ENCODE measurements at regions not wholly inside any gene's neighbourhood (a gene's known extent, or its start where the extent isn't known, plus 50 kb on each side); places are given as distances from the start of the nearest gene placed in this dataset.
A peak's percentile ranks its signal among the peaks of the same experiment; 100 is the strongest.

DNA sequence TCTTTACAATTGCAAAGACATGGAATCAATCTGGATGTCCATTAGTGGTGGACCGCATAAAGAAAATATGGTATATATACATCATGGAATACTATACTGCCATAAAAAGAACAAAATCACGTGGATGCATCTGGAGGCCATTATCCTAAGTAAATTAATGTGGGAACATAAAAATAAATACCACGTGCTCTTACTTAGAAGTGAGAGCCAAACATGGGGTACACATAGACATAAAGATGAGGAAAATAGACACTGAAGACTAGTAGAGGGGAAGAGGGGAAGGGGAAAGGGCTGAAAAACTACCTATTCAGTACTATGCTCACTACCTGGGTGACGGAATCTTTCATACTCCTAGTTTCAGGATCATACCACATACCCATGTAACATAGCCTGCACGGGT lies 179.3 kb upstream of the TECRL start:
- no peak for DNase-seq (ENCODE audit: low spot score)
- CTCF ChIA-PET (ENCODE audit: unreplicated experiment), result no interaction called here
- H3K9me3 ChIP-seq (ENCODE audit: low read length), result no peaks in the 10 kb centered on the region
- no peak for TF ChIP-seq EZH2phosphoT487 (IDR thresholded peaks at IDR 0.05; ENCODE audit: borderline replicate concordance, low read depth, low read length)
- TF ChIP-seq, protein P1, sequence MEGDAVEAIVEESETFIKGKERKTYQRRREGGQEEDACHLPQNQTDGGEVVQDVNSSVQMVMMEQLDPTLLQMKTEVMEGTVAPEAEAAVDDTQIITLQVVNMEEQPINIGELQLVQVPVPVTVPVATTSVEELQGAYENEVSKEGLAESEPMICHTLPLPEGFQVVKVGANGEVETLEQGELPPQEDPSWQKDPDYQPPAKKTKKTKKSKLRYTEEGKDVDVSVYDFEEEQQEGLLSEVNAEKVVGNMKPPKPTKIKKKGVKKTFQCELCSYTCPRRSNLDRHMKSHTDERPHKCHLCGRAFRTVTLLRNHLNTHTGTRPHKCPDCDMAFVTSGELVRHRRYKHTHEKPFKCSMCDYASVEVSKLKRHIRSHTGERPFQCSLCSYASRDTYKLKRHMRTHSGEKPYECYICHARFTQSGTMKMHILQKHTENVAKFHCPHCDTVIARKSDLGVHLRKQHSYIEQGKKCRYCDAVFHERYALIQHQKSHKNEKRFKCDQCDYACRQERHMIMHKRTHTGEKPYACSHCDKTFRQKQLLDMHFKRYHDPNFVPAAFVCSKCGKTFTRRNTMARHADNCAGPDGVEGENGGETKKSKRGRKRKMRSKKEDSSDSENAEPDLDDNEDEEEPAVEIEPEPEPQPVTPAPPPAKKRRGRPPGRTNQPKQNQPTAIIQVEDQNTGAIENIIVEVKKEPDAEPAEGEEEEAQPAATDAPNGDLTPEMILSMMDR (conservative IDR thresholded peaks at IDR 0.05; ENCODE audit: low read length), result no peak
- POLR2A ChIA-PET, result no interaction called here
- intact Hi-C loops (cut with micrococcal nuclease; ENCODE audit: unreplicated experiment), result no loop called here
- no peaks in the 10 kb centered on the region for H3K79me2 ChIP-seq (ENCODE audit: insufficient read depth, low read depth, low read length)
- no TSS peak for BruUV-seq (replicated peaks)
- H3K27ac ChIP-seq (ENCODE audit: low read depth, low read length, poor library complexity, severe bottlenecking), result no peak overlapping the region
- H2AFZ ChIP-seq (ENCODE audit: low read length), result no peak overlapping the region
- no peaks in the 10 kb centered on the region for H3K36me3 ChIP-seq (ENCODE audit: insufficient read depth, low read length)
- H3K4me2 ChIP-seq (ENCODE audit: low read length), result no peak overlapping the region
- H4K20me1 ChIP-seq (ENCODE audit: insufficient read depth, low read length), result no peaks in the 10 kb centered on the region
- H3K4me1 ChIP-seq (ENCODE audit: insufficient read depth, low read length, poor library complexity, severe bottlenecking), result no peaks in the 10 kb centered on the region
- H3K4me3 ChIP-seq (ENCODE audit: low read depth, low read length, poor library complexity, severe bottlenecking), result no peak overlapping the region
- H3K9me2 ChIP-seq (ENCODE audit: insufficient read depth, low read length), result no peaks in the 10 kb centered on the region

DNA sequence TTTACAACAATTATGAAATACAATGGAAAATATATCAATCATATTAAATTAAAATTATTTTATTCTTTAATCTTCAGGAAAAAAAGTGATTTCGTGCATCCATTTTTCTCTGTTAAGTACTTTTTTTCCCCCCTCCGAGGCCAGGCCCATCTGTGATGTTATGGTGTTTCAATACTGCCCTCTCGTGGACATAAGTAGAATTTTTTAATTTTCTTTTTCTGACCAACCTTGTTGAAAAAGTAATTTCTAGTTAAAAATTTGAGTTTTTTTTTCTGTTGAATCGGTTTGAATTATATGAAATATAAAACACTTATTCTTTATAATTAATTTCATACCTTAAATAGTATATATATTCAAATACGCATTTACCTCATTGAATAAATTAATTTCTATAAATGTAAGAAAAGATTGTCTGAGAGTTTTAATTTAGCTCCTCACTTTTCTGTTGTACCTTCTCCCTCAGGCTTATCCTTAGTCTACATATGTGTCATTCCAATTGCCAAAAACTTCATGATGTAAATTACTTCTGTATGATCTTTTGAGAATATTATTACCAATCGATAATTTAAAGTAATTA lies 175.8 kb upstream of the TECRL start:
- BruUV-seq (replicated peaks), result no TSS peak
- no peaks in the 10 kb centered on the region for H3K9me2 ChIP-seq (ENCODE audit: insufficient read depth, low read length)
- ChIA-PET POLR2A (no interaction called here), CTCF (ENCODE audit: unreplicated experiment) (no interaction called here)
- H3K4me3 ChIP-seq (ENCODE audit: low read depth, low read length, poor library complexity, severe bottlenecking), result no peak overlapping the region
- H3K36me3 ChIP-seq (ENCODE audit: insufficient read depth, low read length), result no peaks in the 10 kb centered on the region
- no peak overlapping the region for H3K4me2 ChIP-seq (ENCODE audit: low read length)
- no peak overlapping the region for H3K27ac ChIP-seq (ENCODE audit: low read depth, low read length, poor library complexity, severe bottlenecking)
- no peaks in the 10 kb centered on the region for H3K9me3 ChIP-seq (ENCODE audit: low read length)
- no peaks in the 10 kb centered on the region for H3K4me1 ChIP-seq (ENCODE audit: insufficient read depth, low read length, poor library complexity, severe bottlenecking)
- H3K79me2 ChIP-seq (ENCODE audit: insufficient read depth, low read depth, low read length), result no peaks in the 10 kb centered on the region
- H2AFZ ChIP-seq (ENCODE audit: low read length), result no peak overlapping the region
- H4K20me1 ChIP-seq (ENCODE audit: insufficient read depth, low read length), result no peaks in the 10 kb centered on the region
- intact Hi-C loops (cut with micrococcal nuclease; ENCODE audit: unreplicated experiment), result no loop called here
- no peak for TF ChIP-seq EZH2phosphoT487 (IDR thresholded peaks at IDR 0.05; ENCODE audit: borderline replicate concordance, low read depth, low read length)
- TF ChIP-seq, protein P1 (conservative IDR thresholded peaks at IDR 0.05; ENCODE audit: low read length), result peak; percentile 79
- DNase-seq (ENCODE audit: low spot score), result peak; percentile 55

DNA sequence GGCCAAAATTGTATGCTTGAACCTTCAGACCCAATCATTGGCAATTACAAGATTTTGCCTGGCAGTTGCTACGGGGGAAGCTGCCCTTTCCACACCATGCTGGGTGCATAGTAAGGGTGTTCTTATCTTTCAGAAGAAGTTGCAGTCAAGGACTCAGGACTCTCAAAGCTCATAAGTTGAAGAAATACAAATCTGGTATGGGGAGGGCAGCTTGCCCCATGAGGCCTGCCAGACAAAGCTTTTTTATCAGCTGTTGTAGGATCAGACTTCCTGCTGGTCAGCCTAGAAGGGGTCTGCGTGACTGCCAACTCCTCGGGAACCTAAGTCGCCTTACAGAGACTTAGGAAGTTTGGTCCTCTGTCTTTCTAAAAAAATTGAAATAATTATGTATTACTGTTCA lies 174.9 kb upstream of the TECRL start:
- ChIA-PET POLR2A (interaction anchor here (0.6 kb wide), 1 partner anchor 1558 kb away, joined by 3 read pairs; no protein-coding TSS in a partner anchor), CTCF (ENCODE audit: unreplicated experiment) (no interaction called here)
- TF ChIP-seq, protein P1 (conservative IDR thresholded peaks at IDR 0.05; ENCODE audit: low read length), result no peak
- no peak for TF ChIP-seq EZH2phosphoT487 (IDR thresholded peaks at IDR 0.05; ENCODE audit: borderline replicate concordance, low read depth, low read length)
- no peaks in the 10 kb centered on the region for H3K36me3 ChIP-seq (ENCODE audit: insufficient read depth, low read length)
- no TSS peak for BruUV-seq (replicated peaks)
- no peak for DNase-seq (ENCODE audit: low spot score)
- H3K4me1 ChIP-seq (ENCODE audit: insufficient read depth, low read length, poor library complexity, severe bottlenecking), result no peaks in the 10 kb centered on the region
- H3K9me2 ChIP-seq (ENCODE audit: insufficient read depth, low read length), result no peaks in the 10 kb centered on the region
- no peak overlapping the region for H3K4me2 ChIP-seq (ENCODE audit: low read length)
- no peaks in the 10 kb centered on the region for H3K79me2 ChIP-seq (ENCODE audit: insufficient read depth, low read depth, low read length)
- H3K4me3 ChIP-seq (ENCODE audit: low read depth, low read length, poor library complexity, severe bottlenecking), result no peak overlapping the region
- no peak overlapping the region for H2AFZ ChIP-seq (ENCODE audit: low read length)
- H3K9me3 ChIP-seq (ENCODE audit: low read length), result no peaks in the 10 kb centered on the region
- intact Hi-C loops (cut with micrococcal nuclease; ENCODE audit: unreplicated experiment), result no loop called here
- no peaks in the 10 kb centered on the region for H4K20me1 ChIP-seq (ENCODE audit: insufficient read depth, low read length)
- H3K27ac ChIP-seq (ENCODE audit: low read depth, low read length, poor library complexity, severe bottlenecking), result no peak overlapping the region

Data from OCI-LY7 (cell line).